ENCODE measurements at regions not wholly inside any gene's neighbourhood (a gene's known extent, or its start where the extent isn't known, plus 50 kb on each side); places are given as distances from the start of the nearest gene placed in this dataset.

DNA sequence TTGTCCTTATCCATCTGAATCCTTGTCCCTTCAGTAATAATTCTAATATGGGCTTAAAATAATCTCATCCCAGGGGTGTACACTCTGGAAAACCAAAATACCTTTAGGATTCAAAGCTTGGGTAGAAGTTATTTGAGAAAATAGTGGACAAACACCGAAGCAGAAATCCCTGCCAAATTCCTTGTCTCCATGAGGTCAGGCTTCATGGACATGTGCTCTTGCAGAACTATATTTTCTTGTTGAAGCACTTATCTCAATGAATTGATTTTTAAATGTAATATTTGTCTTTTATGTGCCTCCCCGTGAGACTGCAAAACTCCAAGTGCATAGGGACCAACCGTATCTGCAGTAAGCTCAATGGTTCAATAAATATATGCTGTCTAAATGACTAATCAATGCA lies 1153.3 kb upstream of the AUTS2 start:
- Histone ChIP-seq H4K5ac (ENCODE audit: low read length) (no peak overlapping the region), H3K27me3 (ENCODE audit: insufficient read depth, low read length, poor library complexity) (no peaks in the 10 kb centered on the region), H3K4me1 (ENCODE audit: control insufficient read depth, low read depth, low read length) (no peaks in the 10 kb centered on the region), H3K56ac (ENCODE audit: low read length) (no peak overlapping the region), H3K23ac (ENCODE audit: low read length) (no peak overlapping the region), H2BK15ac (replicated peaks; ENCODE audit: low read depth) (no peak overlapping the region), H4K8ac (ENCODE audit: low read depth, low read length) (no peak overlapping the region), H3K9ac (ENCODE audit: low read length) (no peak overlapping the region), H2BK120ac (ENCODE audit: low read depth, low read length) (no peak overlapping the region), H2BK5ac (ENCODE audit: low read length) (no peak overlapping the region), H3K4ac (ENCODE audit: low read depth, low read length) (no peak overlapping the region), H3K4me2 (ENCODE audit: low read length) (no peak overlapping the region), H3K79me2 (ENCODE audit: control insufficient read depth, insufficient read depth, low read length) (no peaks in the 10 kb centered on the region), H3K36me3 (ENCODE audit: control insufficient read depth, insufficient read depth, low read length) (no peaks in the 10 kb centered on the region), H3K27ac (ENCODE audit: low read depth, low read length) (no peak overlapping the region), H3K18ac (ENCODE audit: low read length) (no peak overlapping the region), H3K4me3 (ENCODE audit: low read length) (no peak overlapping the region), H3K79me1 (ENCODE audit: low read length) (no peaks in the 10 kb centered on the region), H2AK5ac (ENCODE audit: low read length) (no peak overlapping the region)
- no CpG with 5 or more reads among the region's 3 CpGs for WGBS (ENCODE audit: extremely low coverage, insufficient coverage, low lambda C conversion rate)
- DNase-seq: no peak

DNA sequence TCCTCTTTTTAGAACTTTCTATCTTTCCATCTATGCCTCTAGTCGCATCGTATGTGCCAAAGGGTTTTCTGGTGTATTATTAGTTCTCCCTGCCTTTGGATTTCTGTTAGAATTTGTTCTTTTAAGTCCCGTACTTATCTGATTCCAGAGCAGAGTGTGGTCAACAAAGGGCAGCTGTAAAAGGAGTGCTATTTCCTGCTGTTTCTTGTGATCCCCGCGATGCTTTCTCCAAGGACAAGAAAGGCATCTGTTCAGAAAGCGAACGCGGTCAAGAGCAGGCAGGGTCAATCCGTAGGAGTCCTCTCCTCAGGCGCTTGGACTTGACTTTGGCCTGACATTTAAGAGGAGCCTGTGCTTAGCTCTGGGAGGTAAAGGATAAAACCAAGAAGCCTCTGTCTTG lies 1152.1 kb upstream of the AUTS2 start:
- Histone ChIP-seq H3K9ac (ENCODE audit: low read length) (no peak overlapping the region), H3K4ac (ENCODE audit: low read depth, low read length) (no peak overlapping the region), H2BK120ac (ENCODE audit: low read depth, low read length) (no peak overlapping the region), H3K4me1 (ENCODE audit: control insufficient read depth, low read depth, low read length) (no peaks in the 10 kb centered on the region), H3K56ac (ENCODE audit: low read length) (no peak overlapping the region), H2BK5ac (ENCODE audit: low read length) (no peak overlapping the region), H3K27me3 (ENCODE audit: insufficient read depth, low read length, poor library complexity) (no peaks in the 10 kb centered on the region), H3K4me3 (ENCODE audit: low read length) (no peak overlapping the region), H3K79me2 (ENCODE audit: control insufficient read depth, insufficient read depth, low read length) (no peaks in the 10 kb centered on the region), H2BK15ac (replicated peaks; ENCODE audit: low read depth) (no peak overlapping the region), H3K36me3 (ENCODE audit: control insufficient read depth, insufficient read depth, low read length) (no peaks in the 10 kb centered on the region), H3K18ac (ENCODE audit: low read length) (no peak overlapping the region), H4K8ac (ENCODE audit: low read depth, low read length) (no peak overlapping the region), H3K79me1 (ENCODE audit: low read length) (no peaks in the 10 kb centered on the region), H4K5ac (ENCODE audit: low read length) (no peak overlapping the region), H3K27ac (ENCODE audit: low read depth, low read length) (no peak overlapping the region), H3K23ac (ENCODE audit: low read length) (no peak overlapping the region), H2AK5ac (ENCODE audit: low read length) (no peak overlapping the region), H3K4me2 (ENCODE audit: low read length) (no peak overlapping the region)
- WGBS (ENCODE audit: extremely low coverage, insufficient coverage, low lambda C conversion rate): no CpG with 5 or more reads among the region's 10 CpGs
- no peak for DNase-seq

DNA sequence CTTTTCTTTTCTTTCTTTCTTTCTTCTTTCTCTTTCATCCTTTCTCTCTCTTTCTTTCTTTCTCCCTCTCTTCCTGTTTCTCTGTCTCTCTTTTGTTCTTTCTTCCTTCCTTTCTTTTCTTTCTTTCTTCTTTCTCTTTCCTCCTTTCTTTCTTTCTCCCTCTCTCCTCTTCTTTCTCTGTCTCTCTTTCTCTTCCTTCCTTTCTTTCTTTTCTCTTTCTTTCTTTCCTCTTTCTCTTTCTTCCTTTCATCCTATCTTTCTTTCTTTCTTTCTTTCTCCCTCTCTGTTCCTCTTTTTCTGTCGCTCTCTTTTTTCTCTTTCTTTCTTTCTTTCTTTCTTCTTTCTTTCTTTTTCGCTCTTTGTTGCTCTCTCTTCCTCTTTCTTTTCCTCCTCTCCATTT lies 1149.2 kb upstream of the AUTS2 start:
- no peak overlapping the region for H3K4me2 ChIP-seq (ENCODE audit: low read length)
- no peak overlapping the region for H3K56ac ChIP-seq (ENCODE audit: low read length)
- no peak overlapping the region for H3K9ac ChIP-seq (ENCODE audit: low read length)
- no peak overlapping the region for H4K5ac ChIP-seq (ENCODE audit: low read length)
- H2BK120ac ChIP-seq (ENCODE audit: low read depth, low read length): no peak overlapping the region
- H3K18ac ChIP-seq (ENCODE audit: low read length): no peak overlapping the region
- no peaks in the 10 kb centered on the region for H3K27me3 ChIP-seq (ENCODE audit: insufficient read depth, low read length, poor library complexity)
- no peak overlapping the region for H3K4me3 ChIP-seq (ENCODE audit: low read length)
- no peaks in the 10 kb centered on the region for H3K36me3 ChIP-seq (ENCODE audit: control insufficient read depth, insufficient read depth, low read length)
- H3K79me2 ChIP-seq (ENCODE audit: control insufficient read depth, insufficient read depth, low read length): no peaks in the 10 kb centered on the region
- WGBS (ENCODE audit: extremely low coverage, insufficient coverage, low lambda C conversion rate): no CpG with 5 or more reads among the region's 2 CpGs
- no peak for DNase-seq
- no peak overlapping the region for H2AK5ac ChIP-seq (ENCODE audit: low read length)
- no peak overlapping the region for H3K4ac ChIP-seq (ENCODE audit: low read depth, low read length)
- H2BK5ac ChIP-seq (ENCODE audit: low read length): no peak overlapping the region
- H3K27ac ChIP-seq (ENCODE audit: low read depth, low read length): no peak overlapping the region
- H3K23ac ChIP-seq (ENCODE audit: low read length): no peak overlapping the region
- H3K79me1 ChIP-seq (ENCODE audit: low read length): no peaks in the 10 kb centered on the region
- H2BK15ac ChIP-seq (replicated peaks; ENCODE audit: low read depth): no peak overlapping the region
- no peaks in the 10 kb centered on the region for H3K4me1 ChIP-seq (ENCODE audit: control insufficient read depth, low read depth, low read length)
- H4K8ac ChIP-seq (ENCODE audit: low read depth, low read length): no peak overlapping the region

DNA sequence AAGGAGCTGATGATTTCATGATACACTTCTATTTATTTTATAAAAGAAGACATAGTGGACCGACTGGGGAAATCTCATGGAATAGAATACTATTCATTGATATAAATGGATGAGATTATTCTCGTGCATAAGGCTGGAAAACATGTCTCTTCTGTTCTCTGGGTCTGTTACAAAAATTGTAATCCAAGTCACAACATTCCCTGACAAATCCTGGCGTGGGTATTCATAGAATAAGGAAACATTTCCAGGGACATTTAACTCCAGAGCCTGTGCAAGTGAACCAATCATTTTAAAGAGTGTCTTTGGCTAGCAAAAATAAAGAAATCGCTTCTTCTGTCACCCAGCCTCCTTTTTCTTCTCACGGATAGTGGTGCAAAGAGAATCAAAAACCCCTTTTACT lies 1148.5 kb upstream of the AUTS2 start:
- H3K79me1 ChIP-seq (ENCODE audit: low read length): no peaks in the 10 kb centered on the region
- no peaks in the 10 kb centered on the region for H3K4me1 ChIP-seq (ENCODE audit: control insufficient read depth, low read depth, low read length)
- no peaks in the 10 kb centered on the region for H3K79me2 ChIP-seq (ENCODE audit: control insufficient read depth, insufficient read depth, low read length)
- no peak overlapping the region for H2BK5ac ChIP-seq (ENCODE audit: low read length)
- no peak overlapping the region for H4K5ac ChIP-seq (ENCODE audit: low read length)
- H3K4me3 ChIP-seq (ENCODE audit: low read length): no peak overlapping the region
- no peak overlapping the region for H4K8ac ChIP-seq (ENCODE audit: low read depth, low read length)
- H3K18ac ChIP-seq (ENCODE audit: low read length): no peak overlapping the region
- H3K4ac ChIP-seq (ENCODE audit: low read depth, low read length): no peak overlapping the region
- no peak overlapping the region for H3K9ac ChIP-seq (ENCODE audit: low read length)
- WGBS (ENCODE audit: extremely low coverage, insufficient coverage, low lambda C conversion rate): no CpG with 5 or more reads among the region's 5 CpGs
- no peak overlapping the region for H2BK120ac ChIP-seq (ENCODE audit: low read depth, low read length)
- no peaks in the 10 kb centered on the region for H3K27me3 ChIP-seq (ENCODE audit: insufficient read depth, low read length, poor library complexity)
- H3K23ac ChIP-seq (ENCODE audit: low read length): no peak overlapping the region
- no peak overlapping the region for H3K4me2 ChIP-seq (ENCODE audit: low read length)
- no peak overlapping the region for H3K56ac ChIP-seq (ENCODE audit: low read length)
- no peak overlapping the region for H2AK5ac ChIP-seq (ENCODE audit: low read length)
- H2BK15ac ChIP-seq (replicated peaks; ENCODE audit: low read depth): no peak overlapping the region
- no peak overlapping the region for H3K27ac ChIP-seq (ENCODE audit: low read depth, low read length)
- no peaks in the 10 kb centered on the region for H3K36me3 ChIP-seq (ENCODE audit: control insufficient read depth, insufficient read depth, low read length)
- no peak for DNase-seq

DNA sequence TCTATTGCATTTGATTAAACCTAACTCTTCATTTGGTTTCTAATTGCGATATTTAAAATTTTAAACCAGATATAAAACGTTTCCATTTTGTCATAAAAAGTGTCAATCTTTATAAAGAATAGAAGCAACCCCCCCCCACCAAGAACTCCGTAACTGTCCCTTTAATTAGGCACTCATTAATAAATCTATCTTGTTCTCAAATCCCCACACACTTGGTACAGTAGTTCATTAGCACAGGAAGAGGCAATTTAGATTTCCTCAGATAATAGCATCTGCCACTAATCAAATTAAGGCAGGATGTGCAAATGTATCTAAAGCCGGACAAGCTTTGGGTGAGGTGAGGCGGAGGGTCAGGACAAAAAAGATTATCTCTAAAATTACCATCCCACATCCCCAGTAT lies 1143.3 kb upstream of the AUTS2 start:
- Histone ChIP-seq H3K4me3 (ENCODE audit: low read length) (no peak overlapping the region), H2BK15ac (replicated peaks; ENCODE audit: low read depth) (no peak overlapping the region), H3K23ac (ENCODE audit: low read length) (no peak overlapping the region), H2BK5ac (ENCODE audit: low read length) (no peak overlapping the region), H3K27me3 (ENCODE audit: insufficient read depth, low read length, poor library complexity) (no peaks in the 10 kb centered on the region), H3K27ac (ENCODE audit: low read depth, low read length) (no peak overlapping the region), H3K36me3 (ENCODE audit: control insufficient read depth, insufficient read depth, low read length) (no peaks in the 10 kb centered on the region), H2AK5ac (ENCODE audit: low read length) (no peak overlapping the region), H3K4ac (ENCODE audit: low read depth, low read length) (no peak overlapping the region), H4K5ac (ENCODE audit: low read length) (no peak overlapping the region), H2BK120ac (ENCODE audit: low read depth, low read length) (no peak overlapping the region), H3K4me1 (ENCODE audit: control insufficient read depth, low read depth, low read length) (no peaks in the 10 kb centered on the region), H3K4me2 (ENCODE audit: low read length) (no peak overlapping the region), H3K56ac (ENCODE audit: low read length) (no peak overlapping the region), H4K8ac (ENCODE audit: low read depth, low read length) (no peak overlapping the region), H3K9ac (ENCODE audit: low read length) (no peak overlapping the region), H3K79me1 (ENCODE audit: low read length) (no peaks in the 10 kb centered on the region), H3K18ac (ENCODE audit: low read length) (no peak overlapping the region), H3K79me2 (ENCODE audit: control insufficient read depth, insufficient read depth, low read length) (no peaks in the 10 kb centered on the region)
- WGBS (ENCODE audit: extremely low coverage, insufficient coverage, low lambda C conversion rate): no CpG with 5 or more reads among the region's 5 CpGs
- no peak for DNase-seq

DNA sequence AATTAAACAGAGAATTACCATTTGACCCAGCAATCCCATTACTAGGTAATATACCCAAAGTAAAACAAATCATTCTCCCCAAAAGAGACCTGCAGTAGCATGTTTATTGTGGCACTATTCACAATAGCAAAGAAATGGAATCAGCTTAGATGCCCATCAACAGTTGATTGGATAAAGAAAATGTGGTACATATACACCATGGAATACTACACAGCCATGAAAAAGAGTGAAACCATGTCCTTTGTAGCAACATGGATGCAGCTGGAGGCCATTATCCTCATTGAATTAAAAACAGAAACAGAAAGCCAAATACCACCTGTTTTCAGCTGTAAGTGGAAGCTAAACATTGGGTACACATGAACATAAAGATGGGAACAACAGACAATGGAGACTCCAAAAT lies 1141.8 kb upstream of the AUTS2 start:
- H3K36me3 ChIP-seq (ENCODE audit: control insufficient read depth, insufficient read depth, low read length): no peaks in the 10 kb centered on the region
- no peak for DNase-seq
- no peak overlapping the region for H3K56ac ChIP-seq (ENCODE audit: low read length)
- H3K23ac ChIP-seq (ENCODE audit: low read length): no peak overlapping the region
- H2BK120ac ChIP-seq (ENCODE audit: low read depth, low read length): no peak overlapping the region
- H3K27me3 ChIP-seq (ENCODE audit: insufficient read depth, low read length, poor library complexity): no peaks in the 10 kb centered on the region
- H2BK5ac ChIP-seq (ENCODE audit: low read length): no peak overlapping the region
- no peaks in the 10 kb centered on the region for H3K79me2 ChIP-seq (ENCODE audit: control insufficient read depth, insufficient read depth, low read length)
- no peak overlapping the region for H3K4me3 ChIP-seq (ENCODE audit: low read length)
- H4K8ac ChIP-seq (ENCODE audit: low read depth, low read length): no peak overlapping the region
- no peak overlapping the region for H3K18ac ChIP-seq (ENCODE audit: low read length)
- no peak overlapping the region for H4K5ac ChIP-seq (ENCODE audit: low read length)
- no peak overlapping the region for H3K9ac ChIP-seq (ENCODE audit: low read length)
- H2AK5ac ChIP-seq (ENCODE audit: low read length): no peak overlapping the region
- no peak overlapping the region for H3K4me2 ChIP-seq (ENCODE audit: low read length)
- H3K4me1 ChIP-seq (ENCODE audit: control insufficient read depth, low read depth, low read length): no peaks in the 10 kb centered on the region
- no peak overlapping the region for H3K27ac ChIP-seq (ENCODE audit: low read depth, low read length)
- H3K79me1 ChIP-seq (ENCODE audit: low read length): no peaks in the 10 kb centered on the region
- H3K4ac ChIP-seq (ENCODE audit: low read depth, low read length): no peak overlapping the region
- no peak overlapping the region for H2BK15ac ChIP-seq (replicated peaks; ENCODE audit: low read depth)
